GM23338 (cell line): ENCODE measurements at regions not wholly inside any gene's neighbourhood (a gene's known extent, or its start where the extent isn't known, plus 50 kb on each side); places are given as distances from the start of the nearest gene placed in this dataset.

ENCODE experiments used
- CTCF ChIP-seq, 2 experiments: fragments of 200-600 bp in 1 of 2; sonication (generic) in 1 of 2; conservative IDR thresholded peaks; 2 replicates each; pipeline versions ENCODE4 v1.5.1 to v1.6.1; 2016 to 2017; ENCODE audit warnings: antibody characterized with exemption in 2 of 2, low read depth in 2 of 2, mild to moderate bottlenecking in 2 of 2, moderate library complexity in 1 of 2
- ETS1 ChIP-seq: IDR thresholded peaks from 2 replicates; pipeline ENCODE4 v1.6.1; 2016; ENCODE audit warnings: antibody characterized with exemption
- EZH2 ChIP-seq: fragments of 200-600 bp; sonication (generic); IDR thresholded peaks from one replicate; pipeline ENCODE4 v1.8.0; 2017; ENCODE audit warnings: antibody characterized with exemption, mild to moderate bottlenecking, low read depth; ENCODE audit not compliant: unreplicated experiment
- JUNB ChIP-seq: IDR thresholded peaks from one replicate; pipeline ENCODE4 v1.6.1; 2016; ENCODE audit warnings: antibody characterized with exemption; ENCODE audit not compliant: unreplicated experiment
- NANOG ChIP-seq: IDR thresholded peaks from 2 replicates; pipeline ENCODE4 v1.6.1; 2016; ENCODE audit warnings: antibody characterized with exemption, borderline replicate concordance
- POLR2AphosphoS5 ChIP-seq: IDR thresholded peaks from 2 replicates; pipeline ENCODE4 v1.6.1; 2016; ENCODE audit warnings: antibody characterized with exemption, low read depth
- REST ChIP-seq: IDR thresholded peaks from one replicate; pipeline ENCODE4 v1.6.1; 2018; ENCODE audit warnings: antibody characterized with exemption; ENCODE audit not compliant: unreplicated experiment
- ZNF114 ChIP-seq: fragments of 250-450 bp; sonication (Bioruptor Pico); IDR thresholded peaks from 2 replicates; pipeline ENCODE4 v1.5.0; 2020; ENCODE audit warnings: mild to moderate bottlenecking, moderate library complexity

DNA sequence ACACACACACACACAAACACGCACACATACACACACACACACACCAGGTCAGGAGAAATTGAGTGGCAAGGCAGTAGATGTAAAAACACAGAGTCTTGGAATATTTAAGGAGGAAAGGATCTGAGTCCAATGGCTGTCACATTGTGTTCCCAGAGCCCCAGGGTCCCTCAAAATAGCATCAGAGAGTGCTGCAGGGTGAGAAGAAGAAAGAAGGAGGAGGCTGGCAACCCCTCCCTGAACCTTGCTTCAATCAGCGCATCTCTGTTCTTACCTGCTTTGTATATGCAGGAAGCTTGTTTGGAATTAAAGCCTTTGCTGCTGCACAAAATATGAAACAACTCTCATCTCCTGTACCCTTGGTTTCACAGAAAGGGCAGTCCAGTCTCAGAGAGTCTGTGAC is 406.5 kb downstream of the MIAT start:
- TF ChIP-seq CTCF (conservative IDR thresholded peaks at IDR 0.05; ENCODE audit: low read depth in 2 of 2) (no peak), POLR2AphosphoS5 (no peak), JUNB (no peak), REST (no peak), EZH2 (no peak), NANOG (no peak), ZNF114 (CRISPR knock-in tag) (no peak), ETS1 (no peak)
